Loucy (cell line): ENCODE measurements at regions not wholly inside any gene's neighbourhood (a gene's known extent, or its start where the extent isn't known, plus 50 kb on each side); places are given as distances from the start of the nearest gene placed in this dataset.

ENCODE experiments used
- EZH2phosphoT487 ChIP-seq: fragments of 200-600 bp; IDR thresholded peaks from 2 replicates; pipeline ENCODE4 v1.6.1; 2018; ENCODE audit warnings: antibody characterized with exemption, mild to moderate bottlenecking, moderate library complexity, borderline replicate concordance
- TF ChIP-seq, protein P1 (sequence below): fragments of 200-600 bp; sonication (generic); conservative IDR thresholded peaks from 2 replicates; pipeline ENCODE4 v1.5.1; 2014; ENCODE audit warnings: mild to moderate bottlenecking, antibody characterized with exemption, low read length

DNA sequence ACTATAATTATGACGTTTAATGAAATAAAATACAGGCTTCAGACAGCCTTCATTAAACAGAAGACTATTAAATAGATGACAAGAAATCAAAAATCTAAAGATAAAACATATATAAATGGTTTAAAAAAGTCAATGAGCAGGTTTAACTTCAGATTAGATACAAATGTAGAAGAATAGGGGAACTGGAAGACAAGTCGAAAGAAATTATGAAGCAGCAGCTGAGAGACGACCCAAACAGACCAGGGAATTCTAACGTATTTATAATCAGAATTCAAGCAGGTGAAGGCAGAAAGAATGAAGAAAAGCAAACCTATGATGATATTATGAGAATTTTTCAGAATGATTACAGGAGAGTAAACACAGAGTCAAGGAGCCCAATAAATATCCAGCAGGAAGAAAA, 235.1 kb upstream of the XYLT1 start:
- TF ChIP-seq, protein P1, sequence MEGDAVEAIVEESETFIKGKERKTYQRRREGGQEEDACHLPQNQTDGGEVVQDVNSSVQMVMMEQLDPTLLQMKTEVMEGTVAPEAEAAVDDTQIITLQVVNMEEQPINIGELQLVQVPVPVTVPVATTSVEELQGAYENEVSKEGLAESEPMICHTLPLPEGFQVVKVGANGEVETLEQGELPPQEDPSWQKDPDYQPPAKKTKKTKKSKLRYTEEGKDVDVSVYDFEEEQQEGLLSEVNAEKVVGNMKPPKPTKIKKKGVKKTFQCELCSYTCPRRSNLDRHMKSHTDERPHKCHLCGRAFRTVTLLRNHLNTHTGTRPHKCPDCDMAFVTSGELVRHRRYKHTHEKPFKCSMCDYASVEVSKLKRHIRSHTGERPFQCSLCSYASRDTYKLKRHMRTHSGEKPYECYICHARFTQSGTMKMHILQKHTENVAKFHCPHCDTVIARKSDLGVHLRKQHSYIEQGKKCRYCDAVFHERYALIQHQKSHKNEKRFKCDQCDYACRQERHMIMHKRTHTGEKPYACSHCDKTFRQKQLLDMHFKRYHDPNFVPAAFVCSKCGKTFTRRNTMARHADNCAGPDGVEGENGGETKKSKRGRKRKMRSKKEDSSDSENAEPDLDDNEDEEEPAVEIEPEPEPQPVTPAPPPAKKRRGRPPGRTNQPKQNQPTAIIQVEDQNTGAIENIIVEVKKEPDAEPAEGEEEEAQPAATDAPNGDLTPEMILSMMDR = no peak
- TF ChIP-seq EZH2phosphoT487 = no peak
